Body of pancreas (tissue), 4 donors: ENCODE measurements at regions not wholly inside any gene's neighbourhood (a gene's known extent, or its start where the extent isn't known, plus 50 kb on each side); places are given as distances from the start of the nearest gene placed in this dataset.

Source experiments
- POLR2A ChIP-seq, 3 donors: fragments of 450-650 bp; IDR thresholded peaks; one replicate each; pipeline ENCODE4 v1.6.1; 2016; ENCODE audit warnings: antibody characterized with exemption in 3 of 3, mild to moderate bottlenecking in 2 of 3
- TF ChIP-seq, protein P1 (sequence below), 7 experiments: fragments of 450-650 bp in 4 of 7; fragments of 200-600 bp in 3 of 7; sonication (generic) in 3 of 7; IDR thresholded peaks; one replicate each; pipeline ENCODE4 v1.5.1; 2016 to 2019; ENCODE audit warnings: antibody characterized with exemption in 7 of 7

GRCh38 chr3:5788496-5788895, 601.0 kb downstream of the EDEM1 start:
- TF ChIP-seq POLR2A (IDR thresholded peaks at IDR 0.05), result no peak
- TF ChIP-seq, protein P1, sequence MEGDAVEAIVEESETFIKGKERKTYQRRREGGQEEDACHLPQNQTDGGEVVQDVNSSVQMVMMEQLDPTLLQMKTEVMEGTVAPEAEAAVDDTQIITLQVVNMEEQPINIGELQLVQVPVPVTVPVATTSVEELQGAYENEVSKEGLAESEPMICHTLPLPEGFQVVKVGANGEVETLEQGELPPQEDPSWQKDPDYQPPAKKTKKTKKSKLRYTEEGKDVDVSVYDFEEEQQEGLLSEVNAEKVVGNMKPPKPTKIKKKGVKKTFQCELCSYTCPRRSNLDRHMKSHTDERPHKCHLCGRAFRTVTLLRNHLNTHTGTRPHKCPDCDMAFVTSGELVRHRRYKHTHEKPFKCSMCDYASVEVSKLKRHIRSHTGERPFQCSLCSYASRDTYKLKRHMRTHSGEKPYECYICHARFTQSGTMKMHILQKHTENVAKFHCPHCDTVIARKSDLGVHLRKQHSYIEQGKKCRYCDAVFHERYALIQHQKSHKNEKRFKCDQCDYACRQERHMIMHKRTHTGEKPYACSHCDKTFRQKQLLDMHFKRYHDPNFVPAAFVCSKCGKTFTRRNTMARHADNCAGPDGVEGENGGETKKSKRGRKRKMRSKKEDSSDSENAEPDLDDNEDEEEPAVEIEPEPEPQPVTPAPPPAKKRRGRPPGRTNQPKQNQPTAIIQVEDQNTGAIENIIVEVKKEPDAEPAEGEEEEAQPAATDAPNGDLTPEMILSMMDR (IDR thresholded peaks at IDR 0.05), result no peak
